ENCODE measurements at regions not wholly inside any gene's neighbourhood (a gene's known extent, or its start where the extent isn't known, plus 50 kb on each side); places are given as distances from the start of the nearest gene placed in this dataset.

DNA sequence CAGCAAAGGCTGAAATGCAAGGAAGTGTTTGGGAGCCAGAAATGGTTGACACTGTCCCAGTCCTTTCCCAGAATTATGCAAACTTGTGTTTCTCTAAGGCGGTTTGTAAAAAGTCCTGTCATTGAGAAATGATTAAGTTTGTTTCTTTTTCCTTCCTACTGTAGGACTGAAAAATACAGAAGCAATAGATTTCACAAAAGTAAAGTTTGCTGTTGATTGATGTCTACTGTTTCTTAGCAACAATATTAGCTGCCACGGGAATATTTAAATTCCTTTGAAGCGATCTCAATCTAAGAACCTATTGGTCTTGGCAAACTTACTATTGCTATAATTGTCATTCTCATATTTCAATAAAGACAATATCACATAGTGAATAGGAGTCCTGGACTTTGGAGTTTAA lies 100.7 kb upstream of the IL12A start:
- no peak for DNase-seq

DNA sequence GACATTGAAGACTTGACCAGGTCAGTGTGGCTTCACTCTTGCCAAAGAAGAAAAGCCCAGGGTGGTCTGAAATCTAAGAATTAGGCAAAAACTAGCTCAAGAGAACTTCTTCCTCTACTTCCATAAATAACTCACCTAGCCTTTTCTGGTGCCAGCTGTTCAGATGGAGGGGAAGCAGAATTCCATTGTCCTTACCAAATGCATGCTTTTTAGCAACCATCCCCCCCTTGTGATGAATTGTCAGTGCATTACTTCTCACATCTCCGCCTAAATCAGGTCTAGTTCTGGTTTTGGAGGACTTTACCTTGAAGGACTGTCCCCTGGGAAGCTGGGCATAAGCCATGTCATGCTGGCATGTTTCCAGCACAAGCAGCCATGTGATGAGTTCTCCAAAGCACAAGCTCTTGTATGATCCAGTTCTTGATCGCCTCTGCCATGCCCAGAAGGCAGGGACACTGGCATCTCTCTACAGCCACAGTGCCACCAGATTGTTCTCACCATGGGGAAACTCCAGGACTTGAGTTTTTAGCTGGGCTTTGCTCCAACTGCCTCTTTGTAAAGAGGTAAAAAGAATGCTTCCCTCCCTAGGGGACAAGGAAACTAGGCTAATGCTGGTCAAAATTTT lies 96.4 kb upstream of the IL12A start:
- DNase-seq = no peak

DNA sequence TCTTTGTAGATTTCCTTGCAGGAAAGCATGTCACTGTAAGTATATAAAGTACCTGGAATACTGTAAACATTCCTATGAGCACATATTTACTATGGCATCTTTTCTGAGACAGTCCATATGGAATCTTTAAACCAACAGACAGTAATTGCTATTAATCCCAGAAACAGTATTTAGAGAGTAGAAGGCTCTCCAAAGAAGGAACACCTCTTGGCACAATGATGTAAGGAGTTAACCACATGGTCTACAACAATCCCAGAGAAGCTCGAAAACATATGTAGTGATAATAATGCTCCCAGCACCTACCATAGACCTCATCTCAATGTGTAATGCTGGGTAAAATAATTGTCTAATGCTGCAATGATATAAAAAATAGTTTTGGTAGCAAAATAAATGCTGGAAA lies 95.8 kb upstream of the IL12A start:
- DNase-seq = no peak

DNA sequence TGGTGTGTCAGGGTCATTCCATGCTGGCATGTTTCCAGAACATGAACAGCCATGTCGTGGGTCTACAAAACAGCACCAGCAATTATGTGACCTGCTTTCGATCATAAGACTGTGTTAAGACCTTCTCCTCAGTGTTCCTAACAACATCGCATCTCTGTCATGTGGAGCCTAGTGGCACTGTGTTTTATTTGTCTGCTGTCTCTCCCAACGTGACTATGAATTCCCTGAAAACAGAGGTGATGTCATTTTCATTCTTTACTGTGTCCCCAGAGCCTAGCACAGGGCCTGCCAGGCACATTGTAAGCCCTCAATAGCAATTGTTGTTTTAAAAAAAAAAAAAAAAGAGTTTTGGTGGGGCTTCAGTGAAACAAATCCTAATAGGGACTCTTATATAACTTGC lies 94.2 kb upstream of the IL12A start:
- no peak for DNase-seq

DNA sequence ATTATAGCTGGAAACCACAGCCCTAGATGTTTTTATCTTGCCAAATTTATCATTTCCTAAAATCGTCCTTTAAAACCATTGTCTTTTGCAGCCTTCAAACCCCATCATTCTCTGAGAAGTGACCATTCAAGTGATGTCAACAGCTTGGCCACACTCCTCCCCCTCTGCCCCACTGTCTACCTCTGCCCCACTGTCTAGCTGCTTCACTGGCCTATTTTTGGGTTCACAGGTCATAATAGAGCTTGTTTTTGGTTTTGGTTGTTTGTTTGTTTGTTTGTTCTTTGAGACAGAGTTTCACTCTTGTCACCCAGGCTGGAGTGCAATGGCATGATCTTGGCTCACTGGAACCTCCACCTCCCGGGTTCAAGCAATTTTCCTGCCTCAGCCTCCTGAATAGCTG lies 93.2 kb upstream of the IL12A start:
- no peak for DNase-seq

DNA sequence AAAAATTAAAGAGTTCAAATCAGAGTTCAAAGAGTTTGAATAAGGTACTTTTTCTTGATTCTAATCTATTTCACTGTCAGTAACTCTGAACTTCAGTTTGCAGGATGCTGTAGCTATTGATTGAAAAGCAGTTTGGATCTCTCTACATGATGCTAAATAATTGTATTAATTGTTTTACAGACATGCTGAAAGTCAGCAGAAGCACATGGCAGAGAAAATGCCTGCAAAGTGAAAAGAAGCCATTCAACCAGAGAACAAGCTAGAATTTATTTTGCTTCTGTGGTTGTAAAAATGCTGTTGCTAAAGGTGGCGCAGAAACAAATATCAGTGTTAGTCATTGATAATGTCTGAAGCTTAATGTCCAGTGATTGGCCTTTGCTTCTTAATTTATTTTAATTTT lies 92.1 kb upstream of the IL12A start:
- no peak for DNase-seq

DNA sequence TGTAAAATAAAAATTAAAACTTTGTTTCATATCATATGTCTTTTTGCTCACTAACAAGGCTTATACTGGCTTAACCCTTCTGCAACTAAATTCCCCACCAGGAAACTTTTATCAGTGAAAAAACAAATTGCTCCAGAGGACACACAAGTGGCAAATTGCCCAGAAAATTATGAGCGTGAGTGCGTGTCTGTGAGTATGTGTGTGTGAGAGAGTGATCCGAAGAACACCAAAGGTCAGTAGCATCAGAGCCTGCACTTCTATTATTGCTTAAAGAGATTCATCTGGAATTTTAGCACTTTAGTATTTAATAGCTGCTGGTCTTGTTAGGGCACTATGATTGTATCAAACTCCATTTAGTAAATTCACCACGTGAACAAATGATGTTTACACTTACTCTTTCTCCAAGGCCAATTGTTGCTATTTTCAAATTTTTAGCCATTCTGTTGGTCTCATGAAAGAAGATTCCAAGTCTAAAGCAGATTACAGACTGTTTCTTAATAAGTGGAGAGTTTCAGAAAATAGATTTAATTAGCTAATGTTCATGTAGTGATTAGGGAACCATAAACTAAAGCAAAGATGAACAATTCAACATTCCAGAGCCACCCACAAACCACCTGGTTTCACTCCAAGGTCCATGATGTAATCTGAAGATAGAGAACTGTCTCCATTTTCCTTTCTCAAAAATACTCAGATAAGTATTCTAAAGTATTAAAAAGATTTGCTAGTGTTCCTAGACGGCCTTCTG lies 91.1 kb upstream of the IL12A start:
- DNase-seq = no peak

DNA sequence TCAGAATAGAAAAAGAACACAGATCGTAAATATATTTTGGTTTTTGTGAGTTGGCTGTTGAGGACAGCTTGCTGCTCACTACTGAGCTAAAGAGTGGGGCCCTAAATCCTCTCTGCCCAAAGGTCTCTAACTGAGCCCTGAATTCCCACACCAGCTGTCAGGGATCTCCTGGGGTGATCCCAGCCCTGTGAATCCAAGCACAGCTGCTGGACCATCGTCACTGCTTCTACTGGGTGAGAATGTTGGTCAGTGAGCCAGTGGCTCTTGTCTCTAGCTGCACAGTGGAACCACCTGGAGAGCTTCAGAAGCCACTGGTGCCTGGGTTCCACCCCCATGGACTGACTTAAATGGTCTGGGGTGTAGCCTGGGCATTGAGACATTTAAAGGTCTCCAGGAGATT lies 90.5 kb upstream of the IL12A start:
- DNase-seq = no peak

DNA sequence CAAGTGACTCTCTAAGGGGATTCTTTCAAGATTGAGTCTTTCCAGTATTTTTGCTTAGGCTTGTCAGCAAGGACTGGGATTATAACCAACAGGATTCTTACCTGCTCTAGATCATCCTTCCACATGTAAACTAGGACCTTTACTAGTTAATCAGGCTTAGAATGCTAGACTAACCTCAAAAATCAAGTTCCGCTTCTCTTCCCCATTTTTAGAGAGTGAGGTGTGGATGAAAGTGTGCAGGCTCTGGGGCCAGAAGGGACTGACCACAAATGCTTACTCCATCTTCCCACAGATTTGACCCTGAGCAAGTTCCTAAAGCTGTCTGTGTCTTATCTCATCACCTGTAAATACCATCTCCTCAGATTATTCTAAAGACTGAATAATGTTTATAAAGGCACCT lies 89.5 kb upstream of the IL12A start:
- DNase-seq = no peak

DNA sequence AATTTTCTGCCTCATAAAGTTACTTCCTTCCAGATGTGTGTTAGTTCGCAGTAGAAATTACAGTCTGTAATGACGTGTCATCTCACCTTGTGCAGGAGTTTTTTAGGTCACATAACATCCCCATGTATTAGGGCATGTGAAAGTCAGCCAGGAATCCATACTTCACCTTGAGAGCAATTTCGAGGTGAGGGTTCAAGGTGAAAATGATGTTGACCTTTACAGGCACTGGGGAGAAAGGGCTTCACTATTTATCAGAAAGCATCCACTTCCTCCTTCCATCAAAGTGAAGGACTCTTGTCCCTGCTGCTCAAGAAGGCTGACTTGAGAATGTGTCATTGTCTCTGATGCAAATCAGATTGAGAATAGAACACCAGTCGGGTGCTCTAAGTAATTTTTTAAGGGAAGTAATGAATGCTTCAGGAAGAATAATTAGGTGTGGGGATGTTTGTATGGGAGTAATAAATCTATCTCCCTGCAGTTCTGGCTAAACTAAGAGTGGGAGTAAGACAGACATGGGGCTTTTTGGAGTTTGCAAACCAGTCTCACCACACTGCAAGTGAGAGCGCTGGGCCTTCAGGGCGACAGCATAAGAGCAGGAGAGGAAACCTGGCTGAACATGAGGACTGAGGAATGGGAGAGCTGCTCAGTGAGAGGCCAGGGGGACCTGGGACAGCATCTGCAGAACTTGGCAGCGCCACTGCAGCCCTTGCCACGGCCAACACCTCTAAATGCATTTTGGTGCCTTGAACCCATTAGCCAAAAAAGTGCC lies 85.9 kb upstream of the IL12A start:
- no peak for DNase-seq

DNA sequence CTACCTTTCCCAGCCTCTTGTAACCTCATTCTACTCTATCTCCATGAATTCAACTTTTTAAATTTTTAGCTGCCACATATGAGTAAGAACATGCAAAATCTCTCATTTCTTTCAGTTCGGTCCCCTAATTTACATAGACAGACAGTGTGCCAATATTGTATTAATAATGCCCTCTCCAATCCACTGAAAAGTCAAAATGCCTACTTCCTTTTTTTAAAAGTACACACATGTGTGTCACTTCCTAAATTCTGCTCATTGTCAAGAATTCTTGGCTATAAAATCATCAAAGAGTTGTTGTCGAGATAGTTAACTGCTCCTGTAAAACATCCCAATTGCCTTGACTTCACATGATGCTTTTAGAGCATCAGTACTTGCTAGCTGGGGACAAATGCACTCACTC lies 84.2 kb upstream of the IL12A start:
- DNase-seq = no peak

DNA sequence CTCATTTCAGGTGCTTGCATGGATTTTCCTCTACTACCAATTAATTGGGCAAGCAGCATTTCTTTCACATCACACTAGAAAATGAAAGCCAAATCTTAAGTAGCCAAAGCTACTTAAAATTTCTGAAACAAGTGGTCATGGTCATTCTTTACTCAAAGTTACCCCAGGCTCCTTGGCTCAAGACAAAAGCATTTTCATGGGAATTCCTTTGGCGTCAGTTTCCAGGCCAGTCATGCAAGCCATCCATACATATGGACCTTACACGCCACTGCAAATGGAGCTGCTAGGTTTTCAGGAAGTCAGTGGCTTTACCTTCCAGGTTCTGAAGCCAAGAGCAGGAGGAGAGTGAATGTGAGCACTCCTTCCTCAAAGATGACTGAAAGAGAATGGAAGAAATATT lies 83.7 kb upstream of the IL12A start:
- DNase-seq = no peak

DNA sequence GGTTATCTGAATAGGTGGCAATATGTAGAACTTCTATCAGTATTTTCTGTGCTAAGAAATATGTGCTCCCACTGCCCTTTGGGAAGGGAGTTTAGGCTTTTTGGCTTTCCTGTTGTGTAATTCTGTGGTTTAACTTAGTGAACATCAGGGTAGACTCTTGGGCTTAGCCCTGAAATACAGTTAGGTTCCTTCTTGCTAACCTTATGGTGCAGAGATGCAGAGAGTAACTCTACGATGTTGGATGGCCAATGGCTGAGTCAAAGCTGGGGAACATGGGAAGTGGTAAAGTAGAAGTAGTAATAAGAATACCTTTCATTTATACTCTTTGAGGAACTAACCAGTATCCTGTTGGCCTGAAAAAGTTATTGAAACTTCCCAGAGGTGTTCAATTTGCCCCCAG lies 80.8 kb upstream of the IL12A start:
- DNase-seq = no peak

DNA sequence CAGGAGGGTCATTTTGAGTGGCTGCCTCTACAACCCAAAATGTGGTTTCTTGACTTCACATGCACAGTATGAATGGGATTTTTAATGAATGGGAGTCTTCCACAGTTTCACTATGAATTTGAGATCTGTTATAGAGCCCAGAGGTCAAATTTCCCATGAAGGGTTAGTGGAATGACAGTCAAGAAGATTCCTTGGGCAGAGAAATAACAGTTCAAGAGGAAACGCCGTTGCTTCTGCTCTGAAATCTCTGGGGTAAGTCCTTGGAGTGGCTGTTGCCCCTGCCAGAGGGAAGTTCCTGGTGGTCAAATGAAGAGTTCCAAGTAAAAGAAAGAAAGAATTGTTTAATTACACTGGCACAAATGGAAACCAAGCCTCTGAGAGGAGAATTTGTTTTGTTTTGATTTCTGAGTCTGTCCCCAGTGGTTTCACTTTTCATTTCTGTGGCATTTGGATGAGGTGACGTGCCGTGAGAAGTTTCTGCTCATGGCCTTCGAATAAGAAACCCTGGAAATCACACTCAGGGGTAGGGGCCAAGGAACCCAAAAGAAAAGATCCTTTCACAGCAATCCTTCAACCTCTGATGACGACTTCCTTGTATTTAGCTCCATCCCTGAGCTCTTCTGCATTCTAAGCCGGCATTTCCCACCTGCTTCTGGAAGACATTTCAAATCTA lies 77.5 kb upstream of the IL12A start:
- DNase-seq = no peak

DNA sequence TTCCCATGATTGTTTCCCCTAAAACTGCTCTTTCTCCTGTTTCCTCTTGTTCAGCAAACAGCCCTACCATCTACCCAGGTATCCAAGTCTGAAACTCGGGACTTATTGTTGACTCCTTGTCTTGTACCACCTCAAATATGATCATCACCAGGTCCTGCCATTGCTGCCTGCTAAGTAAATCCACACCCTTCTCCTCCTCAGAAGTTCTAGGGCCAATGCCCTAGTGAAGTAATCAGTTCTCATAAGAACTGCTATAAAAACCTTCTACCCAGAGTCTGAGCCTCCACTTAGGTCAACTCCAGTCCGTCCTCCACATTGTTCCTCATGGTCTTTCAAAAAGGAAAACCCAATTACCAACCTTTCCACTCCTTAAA lies 77.0 kb upstream of the IL12A start:
- DNase-seq = no peak

DNA sequence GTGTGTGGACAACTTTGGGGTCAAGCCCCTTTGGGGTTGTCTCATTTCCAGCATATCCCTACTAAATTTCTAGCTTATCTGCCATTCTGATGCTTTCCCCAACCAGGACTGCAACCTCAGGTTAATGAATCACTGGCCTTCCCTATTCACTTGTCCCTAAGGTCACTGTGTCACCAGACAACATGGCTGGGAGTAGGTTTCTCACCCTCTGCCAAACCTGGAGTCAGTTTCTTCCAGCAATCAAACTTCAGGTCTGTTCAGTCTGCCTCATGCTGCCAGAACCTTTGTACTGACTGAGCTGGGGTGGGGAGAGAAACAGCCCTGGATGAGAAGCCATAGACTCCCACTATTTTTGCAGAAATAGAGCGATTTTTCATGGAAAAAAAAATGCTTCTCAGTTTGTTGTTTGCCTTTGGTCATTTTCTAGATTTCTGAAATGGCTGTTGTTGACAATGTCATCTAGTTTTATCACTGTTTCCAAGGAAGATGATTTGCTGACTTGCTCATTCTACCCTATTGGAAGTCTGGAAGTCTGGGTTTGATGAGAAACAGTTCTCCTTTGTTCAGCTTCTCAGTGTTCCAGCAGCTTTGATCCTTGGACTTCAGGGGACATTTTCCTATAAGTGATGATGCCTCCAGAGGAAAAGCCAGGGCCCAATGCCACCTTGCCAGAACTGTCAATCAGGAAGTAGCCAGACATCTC lies 74.8 kb upstream of the IL12A start:
- DNase-seq = no peak

DNA sequence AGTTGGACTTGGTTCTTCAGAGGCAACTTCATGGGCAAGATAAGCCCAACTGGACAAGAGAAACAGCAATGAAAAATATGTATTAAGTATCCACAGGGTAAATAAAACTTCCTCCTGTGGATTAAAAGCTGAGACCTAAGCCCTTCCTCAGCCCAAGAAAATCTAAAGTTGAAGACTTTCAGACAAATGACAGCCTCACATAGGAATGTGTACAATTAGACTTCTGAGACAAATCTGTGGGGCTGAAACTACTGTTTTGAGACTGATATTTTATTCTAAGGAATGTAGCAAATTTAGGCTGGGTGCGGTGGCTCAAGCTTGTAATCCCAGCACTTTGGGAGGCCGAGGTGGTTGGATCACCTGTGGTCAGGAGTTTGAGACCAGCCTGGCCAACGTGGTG lies 74.2 kb upstream of the IL12A start:
- DNase-seq = no peak

DNA sequence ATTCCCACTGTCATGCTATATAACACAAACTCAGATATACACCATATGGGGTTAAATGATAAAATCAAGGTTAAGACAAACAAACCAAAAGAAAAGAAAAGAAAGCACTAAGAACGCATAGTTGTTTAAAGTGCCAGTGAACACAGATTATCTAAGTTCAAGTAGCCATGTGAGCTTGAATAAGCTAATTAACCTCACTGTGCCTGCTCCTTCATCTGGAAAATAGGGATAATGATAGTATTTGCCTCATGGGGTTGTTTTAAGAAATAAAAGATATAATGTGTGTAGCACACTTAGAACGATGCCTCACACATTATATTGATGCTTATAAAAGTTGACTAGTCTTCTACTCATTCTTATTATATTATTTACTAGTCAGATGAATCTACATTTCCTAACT lies 72.6 kb upstream of the IL12A start:
- DNase-seq = no peak

DNA sequence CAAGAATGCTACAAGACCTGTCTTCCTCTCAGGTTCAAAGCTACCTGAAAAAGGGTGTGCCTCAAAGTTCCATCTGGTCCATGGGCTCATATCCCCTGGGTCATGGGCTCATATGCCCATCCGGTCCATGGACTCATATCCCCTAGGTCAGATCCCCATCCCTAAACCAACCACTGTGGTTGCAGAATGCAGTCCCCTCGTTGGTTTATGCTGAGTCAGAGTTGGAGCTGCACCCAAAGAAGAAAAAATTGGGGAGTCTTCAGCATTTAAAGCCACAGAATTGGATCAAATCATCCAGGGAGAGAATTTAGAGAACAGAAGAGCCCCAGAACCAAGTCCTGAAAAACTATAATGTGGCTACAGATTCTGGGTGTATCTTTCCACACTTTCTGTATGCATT lies 71.5 kb upstream of the IL12A start:
- no peak for DNase-seq

DNA sequence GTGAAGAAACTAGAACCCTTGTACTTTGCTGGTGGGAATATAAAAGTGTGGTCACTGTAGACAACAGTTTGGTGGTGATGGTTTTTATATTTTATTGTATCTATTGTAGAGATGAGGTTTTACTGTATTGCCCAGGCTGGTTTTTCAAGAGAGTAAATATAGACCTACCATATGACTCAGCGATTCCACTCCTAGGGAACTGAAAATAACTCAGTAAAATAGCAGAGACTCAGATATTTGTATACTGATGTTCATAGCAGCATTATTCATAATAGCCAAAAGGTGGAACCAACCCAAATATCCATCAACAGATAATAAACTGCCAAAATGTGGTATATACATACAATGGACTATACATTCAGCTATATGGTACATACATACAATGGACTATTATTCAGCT lies 68.8 kb upstream of the IL12A start:
- DNase-seq = no peak

DNA sequence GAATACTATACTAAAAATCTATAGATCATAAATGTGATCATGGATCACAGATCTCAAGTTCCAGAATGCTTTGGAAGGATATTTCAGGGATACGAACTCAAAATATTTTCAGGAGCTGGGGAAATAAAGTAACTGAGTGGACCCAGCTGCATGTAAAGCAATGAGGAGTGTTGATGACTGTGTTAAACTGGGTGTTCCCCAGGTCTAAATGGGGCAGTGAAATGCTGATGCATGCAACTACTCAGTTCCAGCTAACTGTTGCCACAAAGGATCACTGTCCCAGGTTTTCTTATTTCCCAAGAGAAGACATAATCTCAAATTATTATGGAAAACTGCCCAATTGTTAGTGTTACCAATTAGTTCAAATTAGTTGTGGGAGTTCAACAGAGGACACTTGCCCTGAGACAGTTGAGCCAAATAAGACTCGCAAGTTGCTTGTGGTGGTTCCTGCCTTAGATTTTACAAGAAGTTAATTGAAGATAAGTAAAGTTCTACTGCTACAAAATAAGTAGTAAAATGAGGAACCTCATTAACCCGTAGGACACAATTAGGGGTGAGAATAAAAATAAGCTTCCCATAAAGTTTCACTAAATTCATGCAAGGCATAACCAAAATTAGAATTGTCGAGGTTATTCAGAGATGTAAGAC lies 66.3 kb upstream of the IL12A start:
- DNase-seq = no peak

DNA sequence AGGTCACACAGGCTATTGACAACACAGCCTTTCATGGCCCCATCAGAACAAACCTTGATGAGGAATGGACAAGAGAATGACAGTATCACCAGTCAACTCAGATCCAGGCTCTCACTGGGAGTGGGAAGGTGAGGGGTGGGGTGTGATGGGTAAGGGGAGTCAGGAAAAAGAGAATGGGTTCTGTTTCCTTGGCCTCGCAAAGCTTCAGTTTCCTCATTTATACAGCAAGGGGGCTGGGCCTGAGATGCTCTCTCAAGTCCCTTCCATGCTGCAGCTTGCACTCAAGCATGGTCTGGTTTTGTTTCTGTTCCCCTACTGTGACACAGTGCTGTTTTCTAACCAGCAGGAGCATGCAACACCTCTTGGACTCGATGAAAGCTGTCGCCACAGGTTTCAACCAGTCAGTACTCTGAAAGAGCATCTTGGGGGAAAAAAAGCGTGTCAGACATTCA lies 65.7 kb upstream of the IL12A start:
- DNase-seq = no peak

DNA sequence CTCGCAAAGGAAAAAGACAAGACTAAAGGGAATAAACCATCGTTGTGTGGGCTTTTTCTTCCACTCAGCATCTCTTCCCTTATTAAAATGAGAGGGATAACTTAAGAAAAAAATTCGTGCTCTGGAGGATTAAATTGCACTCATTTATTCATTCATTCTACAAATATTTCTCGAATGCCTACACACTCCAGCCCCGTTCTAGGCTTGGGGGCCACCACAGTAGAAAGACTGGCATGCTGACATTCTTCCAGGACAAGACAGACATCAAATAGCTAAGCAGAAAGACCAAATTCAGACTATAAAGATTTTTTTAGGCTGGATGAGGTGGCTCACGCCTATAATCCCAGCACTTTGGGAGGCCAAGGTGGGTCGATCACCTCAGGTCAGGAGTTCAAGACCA lies 65.3 kb upstream of the IL12A start:
- DNase-seq = no peak
